ENCODE measurements at regions not wholly inside any gene's neighbourhood (a gene's known extent, or its start where the extent isn't known, plus 50 kb on each side); places are given as distances from the start of the nearest gene placed in this dataset.

GRCh38 chr2:59770651-59771050 is 782.8 kb downstream of the BCL11A start:
- H3K36me3 Mint-ChIP-seq (ENCODE audit: low read depth) = no peaks in the 10 kb centered on the region

DNA sequence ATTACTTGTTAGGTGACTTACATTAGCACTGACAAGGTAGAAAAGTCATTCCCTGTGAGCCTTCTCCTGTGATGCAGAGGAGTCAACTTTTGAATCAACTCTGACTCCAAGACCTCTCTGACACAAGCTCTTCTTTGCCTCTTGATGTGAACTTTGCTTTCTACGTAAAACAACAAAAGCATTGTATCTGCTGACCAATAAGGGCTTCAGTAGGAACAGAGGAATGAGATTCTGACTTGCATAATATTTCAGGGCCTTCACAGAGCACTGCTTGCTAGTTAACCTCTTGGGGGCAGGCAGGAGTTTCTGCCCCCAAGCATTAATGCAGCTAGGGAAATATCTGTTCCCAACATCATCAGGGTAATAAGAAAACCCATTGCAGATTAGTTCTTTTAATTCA is 791.5 kb downstream of the BCL11A start:
- Mint-ChIP-seq H3K36me3 (ENCODE audit: low read depth) (no peaks in the 10 kb centered on the region), H3K9me3 (peaks cover 43% of the 10 kb centered on the region), H3K27ac (no peak overlapping the region), H3K4me3 (no peak overlapping the region), H3K4me1 (ENCODE audit: low read depth) (no peaks in the 10 kb centered on the region), H3K27me3 (ENCODE audit: insufficient read depth) (no peaks in the 10 kb centered on the region)
- no peak for DNase-seq
- TF ChIP-seq, protein P1, sequence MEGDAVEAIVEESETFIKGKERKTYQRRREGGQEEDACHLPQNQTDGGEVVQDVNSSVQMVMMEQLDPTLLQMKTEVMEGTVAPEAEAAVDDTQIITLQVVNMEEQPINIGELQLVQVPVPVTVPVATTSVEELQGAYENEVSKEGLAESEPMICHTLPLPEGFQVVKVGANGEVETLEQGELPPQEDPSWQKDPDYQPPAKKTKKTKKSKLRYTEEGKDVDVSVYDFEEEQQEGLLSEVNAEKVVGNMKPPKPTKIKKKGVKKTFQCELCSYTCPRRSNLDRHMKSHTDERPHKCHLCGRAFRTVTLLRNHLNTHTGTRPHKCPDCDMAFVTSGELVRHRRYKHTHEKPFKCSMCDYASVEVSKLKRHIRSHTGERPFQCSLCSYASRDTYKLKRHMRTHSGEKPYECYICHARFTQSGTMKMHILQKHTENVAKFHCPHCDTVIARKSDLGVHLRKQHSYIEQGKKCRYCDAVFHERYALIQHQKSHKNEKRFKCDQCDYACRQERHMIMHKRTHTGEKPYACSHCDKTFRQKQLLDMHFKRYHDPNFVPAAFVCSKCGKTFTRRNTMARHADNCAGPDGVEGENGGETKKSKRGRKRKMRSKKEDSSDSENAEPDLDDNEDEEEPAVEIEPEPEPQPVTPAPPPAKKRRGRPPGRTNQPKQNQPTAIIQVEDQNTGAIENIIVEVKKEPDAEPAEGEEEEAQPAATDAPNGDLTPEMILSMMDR (IDR thresholded peaks at IDR 0.05) = no peak

More at GRCh38 chr2:59770651-59771050, 782.8 kb downstream of the BCL11A start:
- peaks cover 27% of the 10 kb centered on the region for H3K9me3 Mint-ChIP-seq
- DNase-seq = no peak
- no peaks in the 10 kb centered on the region for H3K4me1 Mint-ChIP-seq (ENCODE audit: low read depth)
- no peaks in the 10 kb centered on the region for H3K27me3 Mint-ChIP-seq (ENCODE audit: insufficient read depth)
- no peak overlapping the region for H3K27ac Mint-ChIP-seq
- H3K4me3 Mint-ChIP-seq = no peak overlapping the region
- TF ChIP-seq, protein P1 (IDR thresholded peaks at IDR 0.05) = no peak

DNA sequence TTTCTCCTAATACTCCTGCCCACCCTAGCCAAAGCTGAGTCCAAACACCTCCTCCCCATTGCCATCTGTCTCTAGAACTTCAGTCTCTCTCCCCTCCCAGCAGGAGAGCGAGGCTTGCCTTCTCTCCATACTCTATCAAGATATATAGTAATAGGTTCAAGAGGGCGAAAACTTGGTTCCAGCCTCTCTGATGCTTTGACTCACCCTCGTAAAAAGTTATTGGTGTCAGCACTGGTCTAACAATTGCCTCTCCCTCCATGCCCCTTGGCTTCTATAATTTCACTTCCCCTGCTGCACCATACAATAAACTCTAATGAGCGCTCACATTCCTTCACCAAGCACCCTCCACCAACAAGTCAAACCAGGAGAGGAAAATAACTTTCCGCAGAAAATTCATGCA is 797.3 kb downstream of the BCL11A start:
- H3K4me1 Mint-ChIP-seq (ENCODE audit: low read depth) = no peaks in the 10 kb centered on the region
- no peaks in the 10 kb centered on the region for H3K36me3 Mint-ChIP-seq (ENCODE audit: low read depth)
- TF ChIP-seq, protein P1 (IDR thresholded peaks at IDR 0.05) = no peak
- no peak overlapping the region for H3K4me3 Mint-ChIP-seq
- peaks cover 50% of the 10 kb centered on the region for H3K9me3 Mint-ChIP-seq
- DNase-seq = no peak
- peaks cover 2% of the 10 kb centered on the region; the same call in 1 of the 2 replicates for H3K27me3 Mint-ChIP-seq (ENCODE audit: insufficient read depth)
- H3K27ac Mint-ChIP-seq = no peak overlapping the region

DNA sequence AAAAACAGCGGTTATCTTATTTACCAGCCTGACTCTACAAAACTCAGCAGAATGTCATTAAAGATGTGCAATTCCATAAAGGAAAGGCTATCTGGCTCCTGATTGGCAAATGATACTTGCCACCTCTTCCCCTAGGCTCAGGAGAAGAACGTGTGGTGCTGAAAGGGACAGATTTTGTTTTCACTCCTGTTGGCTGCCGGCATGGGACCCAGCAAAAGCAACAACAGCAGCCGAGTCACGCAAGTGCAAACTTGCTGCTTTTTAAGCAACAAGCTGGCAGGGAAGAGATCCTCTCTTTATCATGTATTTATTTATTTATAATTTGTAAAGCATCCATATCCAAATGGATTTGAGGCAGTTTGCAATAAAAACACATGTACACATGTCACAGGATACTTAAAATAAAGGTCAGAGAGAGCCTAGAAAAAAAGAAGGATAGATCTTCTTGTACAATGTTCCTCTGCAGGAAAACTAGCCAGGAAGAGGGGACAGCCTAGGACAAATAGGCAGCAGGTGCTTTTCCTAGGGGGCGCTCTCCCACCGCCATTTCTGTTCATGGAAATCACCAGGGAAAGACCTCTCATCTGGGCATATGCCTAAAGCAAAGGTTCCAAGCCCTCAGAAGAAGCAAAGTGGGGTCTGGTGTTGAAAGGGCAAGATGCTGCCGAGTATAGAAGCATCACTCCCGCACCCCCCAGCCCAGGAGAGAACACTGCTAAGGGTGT is 799.3 kb downstream of the BCL11A start:
- no peak for DNase-seq
- no peak overlapping the region for H3K27ac Mint-ChIP-seq
- H3K9me3 Mint-ChIP-seq = peaks cover 41% of the 10 kb centered on the region
- H3K4me3 Mint-ChIP-seq = no peak overlapping the region
- H3K36me3 Mint-ChIP-seq (ENCODE audit: low read depth) = no peaks in the 10 kb centered on the region
- TF ChIP-seq, protein P1 (IDR thresholded peaks at IDR 0.05) = no peak
- H3K27me3 Mint-ChIP-seq (ENCODE audit: insufficient read depth) = peaks cover 2% of the 10 kb centered on the region; the same call in 1 of the 2 replicates
- no peaks in the 10 kb centered on the region for H3K4me1 Mint-ChIP-seq (ENCODE audit: low read depth)

DNA sequence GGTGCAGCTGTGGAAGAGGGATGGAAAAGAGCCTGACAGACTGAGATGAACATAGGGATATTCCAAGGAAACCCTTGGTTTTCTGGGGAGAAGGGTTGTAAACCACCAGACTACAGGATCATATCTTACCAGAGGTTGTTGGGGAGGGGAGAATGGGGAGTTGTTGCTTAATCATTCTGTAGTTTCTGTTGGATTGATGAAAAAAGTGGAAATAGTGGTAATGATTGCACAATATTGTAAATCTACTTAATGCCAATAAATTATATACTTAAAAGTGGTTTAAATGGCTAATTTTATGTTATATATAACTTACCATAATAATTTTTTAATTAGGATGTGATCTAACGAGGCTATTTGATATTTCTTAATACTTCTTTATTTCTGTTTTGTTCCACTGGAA is 800.9 kb downstream of the BCL11A start:
- DNase-seq = no peak
- Mint-ChIP-seq H3K9me3 (peaks cover 27% of the 10 kb centered on the region), H3K27ac (no peak overlapping the region), H3K4me3 (no peak overlapping the region), H3K36me3 (ENCODE audit: low read depth) (no peaks in the 10 kb centered on the region), H3K4me1 (ENCODE audit: low read depth) (no peaks in the 10 kb centered on the region), H3K27me3 (ENCODE audit: insufficient read depth) (peaks cover 2% of the 10 kb centered on the region; the same call in 1 of the 2 replicates)
- TF ChIP-seq, protein P1 (IDR thresholded peaks at IDR 0.05) = no peak

Measured in HFFc6 (cell line).